C4-2B (cell line): ENCODE measurements at regions not wholly inside any gene's neighbourhood (a gene's known extent, or its start where the extent isn't known, plus 50 kb on each side); places are given as distances from the start of the nearest gene placed in this dataset.

ENCODE experiments used
- H3K27ac ChIP-seq: fragments of 450-650 bp; 2 replicates; pipeline ENCODE4 v1.5.1; 2017
- ZFX ChIP-seq: fragments of 450-650 bp; IDR thresholded peaks from 2 replicates; pipeline ENCODE4 v1.6.1; 2017
- TF ChIP-seq, protein P1 (sequence below): fragments of 450-650 bp; conservative IDR thresholded peaks from 2 replicates; pipeline ENCODE4 v1.5.1; 2017; ENCODE audit warnings: mild to moderate bottlenecking

DNA sequence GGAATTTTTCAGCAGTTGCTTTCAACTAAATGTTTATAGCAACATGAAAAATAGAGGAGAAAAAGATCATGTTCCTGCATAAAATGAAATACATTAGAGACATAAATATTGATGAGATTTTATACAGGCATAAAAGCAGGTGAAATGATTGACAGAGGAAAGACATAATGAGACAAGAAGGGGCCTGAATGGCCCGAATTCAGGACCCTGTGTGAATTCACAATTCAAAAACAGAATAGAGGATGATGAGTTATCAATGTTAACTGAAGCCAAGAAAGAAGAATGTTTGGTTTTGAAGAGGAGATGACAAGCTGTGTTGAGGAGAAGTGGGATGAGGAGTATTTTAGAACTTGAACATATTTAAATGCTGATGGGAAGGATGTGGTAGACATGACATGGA, 371.1 kb downstream of the FBXO8 start:
- H3K27ac ChIP-seq, result no peak overlapping the region
- TF ChIP-seq, protein P1, sequence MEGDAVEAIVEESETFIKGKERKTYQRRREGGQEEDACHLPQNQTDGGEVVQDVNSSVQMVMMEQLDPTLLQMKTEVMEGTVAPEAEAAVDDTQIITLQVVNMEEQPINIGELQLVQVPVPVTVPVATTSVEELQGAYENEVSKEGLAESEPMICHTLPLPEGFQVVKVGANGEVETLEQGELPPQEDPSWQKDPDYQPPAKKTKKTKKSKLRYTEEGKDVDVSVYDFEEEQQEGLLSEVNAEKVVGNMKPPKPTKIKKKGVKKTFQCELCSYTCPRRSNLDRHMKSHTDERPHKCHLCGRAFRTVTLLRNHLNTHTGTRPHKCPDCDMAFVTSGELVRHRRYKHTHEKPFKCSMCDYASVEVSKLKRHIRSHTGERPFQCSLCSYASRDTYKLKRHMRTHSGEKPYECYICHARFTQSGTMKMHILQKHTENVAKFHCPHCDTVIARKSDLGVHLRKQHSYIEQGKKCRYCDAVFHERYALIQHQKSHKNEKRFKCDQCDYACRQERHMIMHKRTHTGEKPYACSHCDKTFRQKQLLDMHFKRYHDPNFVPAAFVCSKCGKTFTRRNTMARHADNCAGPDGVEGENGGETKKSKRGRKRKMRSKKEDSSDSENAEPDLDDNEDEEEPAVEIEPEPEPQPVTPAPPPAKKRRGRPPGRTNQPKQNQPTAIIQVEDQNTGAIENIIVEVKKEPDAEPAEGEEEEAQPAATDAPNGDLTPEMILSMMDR, result no peak
- TF ChIP-seq ZFX, result no peak

DNA sequence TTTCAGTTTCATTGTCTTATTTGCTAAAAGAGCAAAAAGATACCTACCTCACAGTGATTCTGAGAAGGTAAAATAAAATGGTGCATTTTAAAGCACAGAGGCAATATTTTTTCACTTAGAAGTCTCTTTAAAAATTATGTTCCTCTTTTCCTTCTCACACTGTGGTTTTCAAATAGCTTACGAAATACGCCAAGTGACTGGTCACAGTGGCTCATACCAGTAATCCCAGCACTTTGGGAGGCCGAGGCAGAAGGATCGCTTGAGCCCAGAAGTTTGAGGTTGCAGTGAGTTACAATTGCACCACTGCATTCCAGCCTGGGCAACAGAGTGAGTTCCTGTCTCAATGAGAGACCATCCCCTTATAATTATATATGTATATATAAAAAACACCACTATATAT, 372.6 kb downstream of the FBXO8 start:
- no peak overlapping the region for H3K27ac ChIP-seq
- no peak for TF ChIP-seq ZFX
- TF ChIP-seq, protein P1, result no peak

DNA sequence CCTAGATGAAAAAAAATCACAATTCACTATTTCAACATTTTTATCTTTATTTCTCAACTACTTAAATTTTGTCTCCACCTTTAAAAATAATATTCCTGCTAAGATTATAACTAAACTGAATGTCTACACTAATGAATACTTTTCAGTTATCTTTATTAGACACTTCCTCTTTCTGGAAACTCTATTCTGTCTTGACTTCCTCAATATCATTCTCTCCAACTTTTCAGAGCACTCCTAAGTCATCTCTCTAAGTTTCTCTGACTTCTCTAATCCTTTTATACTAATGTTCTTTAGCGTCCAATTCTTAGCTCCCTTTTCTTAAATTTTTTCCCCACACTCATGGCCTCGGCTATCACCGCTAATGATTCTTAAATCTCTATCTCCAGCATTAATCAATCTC, 374.2 kb downstream of the FBXO8 start:
- no peak for TF ChIP-seq ZFX
- TF ChIP-seq, protein P1, result no peak
- no peak overlapping the region for H3K27ac ChIP-seq

DNA sequence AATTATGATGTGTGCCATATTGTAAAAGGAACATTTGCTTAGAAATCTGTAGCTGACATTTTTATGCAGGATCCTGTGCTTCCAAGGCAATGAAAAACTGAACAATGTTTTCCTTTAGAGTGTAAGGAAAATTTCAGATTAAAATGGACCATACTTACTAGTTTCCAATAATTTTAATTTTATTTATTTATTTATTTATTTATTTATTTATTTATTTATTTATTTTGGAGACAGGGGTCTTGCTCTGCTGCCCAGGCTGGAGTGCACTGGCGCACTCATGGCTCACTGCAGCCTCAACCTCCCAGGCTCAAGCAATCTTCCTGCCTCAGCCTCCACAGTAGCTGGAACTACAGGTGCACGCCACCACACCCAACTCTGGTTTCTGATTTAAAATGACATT, 369.8 kb upstream of the HAND2 start:
- H3K27ac ChIP-seq, result no peak overlapping the region
- TF ChIP-seq, protein P1, result no peak
- no peak for TF ChIP-seq ZFX

DNA sequence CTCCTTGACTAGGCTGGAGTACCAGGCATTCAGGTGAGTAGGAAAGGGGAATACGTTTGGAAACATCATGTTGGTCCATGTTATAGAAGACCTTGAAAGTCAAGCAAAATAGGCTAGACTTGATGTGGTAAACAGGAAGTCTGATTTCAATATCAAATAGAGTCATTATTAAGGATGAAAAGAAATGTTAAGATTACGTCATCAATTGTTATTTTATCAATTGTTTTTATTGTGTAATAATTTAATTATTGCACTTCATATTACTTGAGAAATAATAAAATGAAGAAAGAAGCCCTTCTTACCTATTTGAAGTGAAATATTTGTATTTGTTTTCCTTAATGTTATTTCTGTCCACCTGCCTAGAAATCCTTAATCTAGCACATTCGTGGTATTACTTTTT, 361.0 kb upstream of the HAND2 start:
- H3K27ac ChIP-seq, result no peak overlapping the region
- TF ChIP-seq ZFX, result no peak
- TF ChIP-seq, protein P1, result no peak

DNA sequence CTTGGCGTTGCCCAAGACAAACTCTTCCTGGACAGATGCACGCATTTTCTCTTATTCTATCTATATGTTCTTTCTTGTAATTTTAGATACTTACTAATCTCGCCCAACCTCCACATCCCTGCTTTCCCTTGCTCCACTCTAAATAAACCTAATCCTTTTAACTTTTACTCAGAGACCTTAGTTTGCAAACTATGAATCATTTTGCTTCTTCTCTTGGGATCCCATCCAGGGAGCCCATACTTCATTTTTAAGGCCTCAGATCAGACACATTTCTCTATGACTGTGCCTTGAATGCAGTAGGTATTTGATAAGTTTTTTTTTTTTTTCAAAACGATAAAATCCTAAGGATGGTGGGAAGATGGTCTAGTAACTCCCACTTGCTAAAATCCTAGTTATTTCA, 353.8 kb upstream of the HAND2 start:
- no peak for TF ChIP-seq ZFX
- TF ChIP-seq, protein P1, result no peak
- no peak overlapping the region for H3K27ac ChIP-seq

- TF ChIP-seq, protein P1, result no peak
- TF ChIP-seq ZFX, result no peak
- no peak overlapping the region for H3K27ac ChIP-seq
Measured at GRCh38 chr4:173880897-173881296, 350.9 kb upstream of the HAND2 start.
